Peyer's patch (tissue), 4 donors: ENCODE measurements at regions not wholly inside any gene's neighbourhood (a gene's known extent, or its start where the extent isn't known, plus 50 kb on each side); places are given as distances from the start of the nearest gene placed in this dataset.

Source experiments
- CTCF ChIP-seq, 6 experiments: fragments of 450-650 bp in 4 of 6; fragments of 200-600 bp in 2 of 6; sonication (generic) in 1 of 6; IDR thresholded peaks; one replicate each; pipeline ENCODE4 v1.5.1; 2017 to 2019; ENCODE audit warnings: antibody characterized with exemption in 6 of 6, mild to moderate bottlenecking in 3 of 6, moderate library complexity in 1 of 6
- POLR2A ChIP-seq, 2 donors: fragments of 450-650 bp; IDR thresholded peaks; one replicate each; pipeline ENCODE4 v1.5.1; 2017; ENCODE audit warnings: antibody characterized with exemption in 2 of 2, mild to moderate bottlenecking in 2 of 2, moderate library complexity in 2 of 2

GRCh38 chr4:35125995-35126712 lies 1118.2 kb downstream of the ARAP2 start:
- TF ChIP-seq CTCF (IDR thresholded peaks at IDR 0.05), result no peak
- TF ChIP-seq POLR2A (IDR thresholded peaks at IDR 0.05), result no peak
